Left ventricle myocardium inferior (tissue), 1 donor: ENCODE measurements at regions not wholly inside any gene's neighbourhood (a gene's known extent, or its start where the extent isn't known, plus 50 kb on each side); places are given as distances from the start of the nearest gene placed in this dataset.

Experiments
- DNase-seq: peaks from one replicate; pipeline ENCODE4 v3.0.0-alpha.2; 2020
- H3K27ac ChIP-seq: fragments of 200-600 bp; replicated peaks from 2 replicates; pipeline ENCODE4 v1.8.0; 2021
- H3K27me3 ChIP-seq: fragments of 200-600 bp; 2 replicates; pipeline ENCODE4 v1.8.0; 2021; ENCODE audit warnings: low read depth
- H3K36me3 ChIP-seq: fragments of 200-600 bp; 2 replicates; pipeline ENCODE4 v1.8.0; 2021
- H3K4me1 ChIP-seq: fragments of 200-600 bp; 2 replicates; pipeline ENCODE4 v1.8.0; 2021
- H3K4me3 ChIP-seq: fragments of 200-600 bp; 2 replicates; pipeline ENCODE4 v1.8.0; 2021; ENCODE audit warnings: mild to moderate bottlenecking, moderate library complexity
- H3K9me3 ChIP-seq: fragments of 200-600 bp; replicated peaks from 2 replicates; pipeline ENCODE4 v1.8.0; 2021
- intact Hi-C: fragments of 100-400 bp; cut with micrococcal nuclease; formaldehyde crosslinking; loops from one replicate; pipeline ENCODE4 v1.11.0; 2022
- TF ChIP-seq, protein P1 (sequence below): fragments of 200-600 bp; IDR thresholded peaks from 2 replicates; pipeline ENCODE4 v1.8.0; 2021; ENCODE audit warnings: antibody characterized with exemption, mild to moderate bottlenecking, borderline replicate concordance
- donor health status: DM: no; HTN: yes; CAD: no; lungs with severe emphysema.

DNA sequence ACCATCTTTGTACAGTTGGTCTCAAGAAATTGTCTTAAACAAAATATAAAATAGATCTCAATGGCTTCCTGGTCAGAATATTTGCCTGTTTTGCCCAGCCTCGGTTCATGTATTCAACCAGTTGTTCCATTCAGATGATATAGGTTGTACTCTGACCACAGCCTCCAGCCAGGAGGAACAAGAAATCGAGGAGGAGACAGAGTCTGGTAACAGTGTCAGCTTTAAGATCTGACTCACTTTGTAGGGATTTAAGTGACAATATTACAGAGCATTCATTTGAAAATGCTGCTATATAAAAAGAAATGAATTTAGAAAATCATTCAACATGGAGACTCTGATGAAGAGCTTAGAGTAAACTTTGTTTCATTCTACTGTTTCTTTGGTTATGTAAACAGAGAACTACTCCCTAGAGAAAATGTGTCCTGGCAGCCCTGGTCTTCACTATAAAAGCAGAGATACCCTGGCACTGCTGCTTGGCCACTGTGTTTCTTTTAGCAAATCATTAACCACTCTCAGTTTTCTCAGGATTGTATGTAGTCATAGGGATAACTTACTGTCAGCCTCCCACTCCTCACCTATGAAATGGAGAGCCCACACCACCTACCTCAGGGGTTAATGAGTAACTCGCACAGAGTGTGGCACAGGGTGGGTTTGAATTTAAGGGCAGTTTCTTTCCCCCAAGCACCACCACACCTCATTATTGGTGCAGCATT, 53.5 kb downstream of the PAGE2 start:
- intact Hi-C loops: no loop called here
- peaks cover 4% of the 10 kb centered on the region for H3K36me3 ChIP-seq
- DNase-seq: no peak
- no peak overlapping the region for H3K27ac ChIP-seq
- no peak overlapping the region for H3K4me3 ChIP-seq
- H3K27me3 ChIP-seq: no peaks in the 10 kb centered on the region
- TF ChIP-seq, protein P1, sequence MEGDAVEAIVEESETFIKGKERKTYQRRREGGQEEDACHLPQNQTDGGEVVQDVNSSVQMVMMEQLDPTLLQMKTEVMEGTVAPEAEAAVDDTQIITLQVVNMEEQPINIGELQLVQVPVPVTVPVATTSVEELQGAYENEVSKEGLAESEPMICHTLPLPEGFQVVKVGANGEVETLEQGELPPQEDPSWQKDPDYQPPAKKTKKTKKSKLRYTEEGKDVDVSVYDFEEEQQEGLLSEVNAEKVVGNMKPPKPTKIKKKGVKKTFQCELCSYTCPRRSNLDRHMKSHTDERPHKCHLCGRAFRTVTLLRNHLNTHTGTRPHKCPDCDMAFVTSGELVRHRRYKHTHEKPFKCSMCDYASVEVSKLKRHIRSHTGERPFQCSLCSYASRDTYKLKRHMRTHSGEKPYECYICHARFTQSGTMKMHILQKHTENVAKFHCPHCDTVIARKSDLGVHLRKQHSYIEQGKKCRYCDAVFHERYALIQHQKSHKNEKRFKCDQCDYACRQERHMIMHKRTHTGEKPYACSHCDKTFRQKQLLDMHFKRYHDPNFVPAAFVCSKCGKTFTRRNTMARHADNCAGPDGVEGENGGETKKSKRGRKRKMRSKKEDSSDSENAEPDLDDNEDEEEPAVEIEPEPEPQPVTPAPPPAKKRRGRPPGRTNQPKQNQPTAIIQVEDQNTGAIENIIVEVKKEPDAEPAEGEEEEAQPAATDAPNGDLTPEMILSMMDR: no peak
- H3K9me3 ChIP-seq: no peaks in the 10 kb centered on the region
- H3K4me1 ChIP-seq: no peaks in the 10 kb centered on the region

DNA sequence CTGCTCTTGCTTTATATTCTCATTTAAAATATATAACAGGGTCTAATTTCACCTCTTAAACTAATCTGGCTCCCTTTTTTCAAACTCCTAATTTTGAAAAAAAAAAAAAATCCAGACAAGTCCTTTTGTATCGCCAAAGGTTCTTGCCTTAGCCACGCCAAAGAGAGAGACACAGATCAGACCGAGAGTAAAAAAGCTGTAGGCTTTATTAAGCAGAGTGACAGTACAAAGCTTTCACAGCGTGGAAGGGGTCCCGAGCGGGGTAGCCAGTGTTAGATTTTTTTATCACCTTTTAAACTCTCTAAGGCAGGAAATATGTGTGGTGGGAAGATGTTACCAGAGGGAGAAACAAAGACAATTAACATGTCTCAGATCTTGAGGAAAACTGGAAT, 54.1 kb downstream of the PAGE2 start:
- Histone ChIP-seq H3K27me3 (no peaks in the 10 kb centered on the region), H3K27ac (no peak overlapping the region), H3K36me3 (peaks cover 4% of the 10 kb centered on the region), H3K4me1 (no peaks in the 10 kb centered on the region), H3K9me3 (no peaks in the 10 kb centered on the region), H3K4me3 (no peak overlapping the region)
- no peak for DNase-seq
- intact Hi-C loops: no loop called here
- TF ChIP-seq, protein P1: no peak

DNA sequence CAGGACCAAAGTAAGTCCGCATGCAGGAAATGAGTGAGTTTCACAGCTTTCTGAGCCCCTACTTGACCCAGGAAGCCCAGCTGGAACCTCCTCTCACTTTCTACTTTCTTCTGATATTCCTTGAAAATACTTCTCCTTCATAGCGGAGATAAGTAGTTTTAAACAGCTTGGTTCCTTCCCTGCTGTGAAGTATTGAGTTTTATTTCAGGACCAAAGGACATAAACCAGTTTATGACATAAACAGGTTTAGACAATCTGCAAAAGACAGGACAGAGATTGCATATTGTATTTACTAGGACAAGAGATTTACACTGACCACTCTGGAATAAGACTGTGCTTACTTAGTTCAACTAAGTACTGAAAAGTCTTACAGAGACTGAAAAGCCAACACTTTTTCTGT, 54.8 kb downstream of the PAGE2 start:
- Histone ChIP-seq H3K4me1 (no peaks in the 10 kb centered on the region), H3K4me3 (no peak overlapping the region), H3K27me3 (no peaks in the 10 kb centered on the region), H3K27ac (no peak overlapping the region), H3K9me3 (no peaks in the 10 kb centered on the region), H3K36me3 (peaks cover 4% of the 10 kb centered on the region)
- intact Hi-C loops: no loop called here
- TF ChIP-seq, protein P1: no peak
- DNase-seq: no peak

DNA sequence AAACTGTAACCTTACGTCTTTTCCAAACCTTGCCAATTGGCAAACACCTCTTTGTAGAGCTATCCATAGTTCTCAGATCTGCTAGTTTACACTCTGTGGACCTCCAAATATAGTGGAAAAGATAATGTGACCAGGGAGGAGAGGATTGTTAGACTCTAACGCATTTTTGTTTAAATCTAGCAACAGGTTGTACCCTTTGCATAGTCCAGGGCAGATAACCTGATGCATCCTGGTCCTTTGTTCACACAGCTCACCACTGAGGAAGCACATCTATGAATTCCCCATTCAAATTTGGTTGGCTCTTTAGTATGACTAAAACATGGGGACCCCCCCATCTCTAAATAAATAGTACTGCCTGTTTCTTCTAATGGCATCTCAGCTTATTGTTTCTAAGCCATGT, 55.9 kb downstream of the PAGE2 start:
- DNase-seq: no peak
- peaks cover under 1% of the 10 kb centered on the region for H3K4me1 ChIP-seq
- H3K27me3 ChIP-seq: no peaks in the 10 kb centered on the region
- TF ChIP-seq, protein P1: no peak
- H3K27ac ChIP-seq: no peak overlapping the region
- H3K9me3 ChIP-seq: no peaks in the 10 kb centered on the region
- intact Hi-C loops: no loop called here
- peaks cover 4% of the 10 kb centered on the region for H3K36me3 ChIP-seq
- no peak overlapping the region for H3K4me3 ChIP-seq

DNA sequence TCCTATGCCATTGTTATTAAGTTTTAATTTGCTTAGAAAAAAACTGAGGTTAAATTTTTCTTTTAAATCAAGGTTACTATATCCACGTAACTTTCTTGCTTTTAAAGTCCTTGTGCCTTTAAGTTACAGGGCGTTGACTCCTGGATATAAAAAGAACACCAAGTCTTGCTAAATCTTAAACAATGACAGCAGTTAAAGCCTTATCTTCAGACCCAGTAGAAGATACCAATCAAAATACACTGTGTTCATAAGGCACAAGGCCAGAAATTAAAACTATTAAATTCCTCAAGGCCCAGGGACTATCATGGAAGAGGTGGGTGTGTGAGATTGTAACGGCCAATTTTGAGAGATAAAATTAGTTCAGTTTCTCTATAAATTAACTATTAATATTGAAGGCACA, 60.4 kb downstream of the PAGE2 start:
- no peaks in the 10 kb centered on the region for H3K9me3 ChIP-seq
- DNase-seq: no peak
- peaks cover 4% of the 10 kb centered on the region for H3K36me3 ChIP-seq
- no peaks in the 10 kb centered on the region for H3K27me3 ChIP-seq
- H3K27ac ChIP-seq: peak overlapping the region; percentile 52
- peaks cover 7% of the 10 kb centered on the region for H3K4me1 ChIP-seq
- TF ChIP-seq, protein P1: no peak
- intact Hi-C loops: no loop called here
- no peak overlapping the region for H3K4me3 ChIP-seq
